SH-SY5Y (cell line): ENCODE measurements at regions not wholly inside any gene's neighbourhood (a gene's known extent, or its start where the extent isn't known, plus 50 kb on each side); places are given as distances from the start of the nearest gene placed in this dataset.

Source experiments
- GATA2 ChIP-seq: IDR thresholded peaks from 2 replicates; pipeline ENCODE4 v1.6.1; 2011; ENCODE audit warnings: mild to moderate bottlenecking, low read depth, low read length
- GATA3 ChIP-seq: IDR thresholded peaks from 2 replicates; pipeline ENCODE4 v1.6.1; 2011; ENCODE audit warnings: low read depth, mild to moderate bottlenecking, low read length, moderate library complexity

DNA sequence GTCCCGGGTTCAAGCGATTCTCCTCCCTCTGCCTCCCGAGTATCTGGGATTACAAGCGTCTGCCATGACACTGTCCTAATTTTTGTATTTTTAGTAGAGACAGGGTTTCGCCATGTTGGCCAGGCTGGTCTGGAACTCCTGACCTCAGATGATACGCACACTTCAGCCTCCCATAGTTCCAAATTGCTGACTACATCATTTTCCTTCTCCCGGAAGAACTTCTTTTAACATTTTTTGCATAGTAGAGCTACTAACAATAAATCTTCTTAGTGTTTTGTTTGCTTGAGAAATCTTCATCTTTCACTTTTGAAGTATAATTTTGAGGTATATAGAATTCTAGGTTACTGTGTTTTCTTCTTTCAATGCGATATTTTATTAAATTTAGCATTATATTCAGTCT lies 1415.1 kb upstream of the RAG2 start:
- no peak for TF ChIP-seq GATA3
- no peak for TF ChIP-seq GATA2

- no peak for TF ChIP-seq GATA3
- TF ChIP-seq GATA2 = no peak
Measured at GRCh38 chr11:38011496-38011895, 1413.5 kb upstream of the RAG2 start.

DNA sequence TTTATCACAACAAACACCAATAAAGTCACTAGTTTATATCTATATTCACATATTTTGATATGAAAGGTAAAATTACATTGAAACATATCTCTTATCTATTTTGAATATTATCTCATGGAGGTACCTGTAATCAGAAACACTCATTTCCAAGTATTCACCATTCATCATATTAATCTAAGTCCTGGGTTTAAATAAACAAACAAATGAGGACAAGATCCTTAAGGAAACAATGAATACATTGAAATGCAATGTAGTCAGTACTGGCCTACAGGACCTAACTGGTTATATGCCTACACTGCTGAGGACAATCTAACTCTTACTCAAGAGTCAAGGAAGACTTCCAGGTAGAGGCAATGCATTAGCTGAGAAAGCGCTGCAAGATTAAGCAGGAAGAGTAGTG lies 1411.9 kb upstream of the RAG2 start:
- TF ChIP-seq GATA2 (no peak), GATA3 (no peak)

GRCh38 chr11:38006466-38006865 lies 1408.4 kb upstream of the RAG2 start:
- TF ChIP-seq GATA2 (no peak), GATA3 (no peak)

- no peak for TF ChIP-seq GATA3
- TF ChIP-seq GATA2 = no peak
Measured at GRCh38 chr11:38005597-38005996, 1407.6 kb upstream of the RAG2 start.

- TF ChIP-seq GATA3 (no peak), GATA2 (no peak)
Measured at GRCh38 chr11:37999171-37999570, 1401.1 kb upstream of the RAG2 start.

DNA sequence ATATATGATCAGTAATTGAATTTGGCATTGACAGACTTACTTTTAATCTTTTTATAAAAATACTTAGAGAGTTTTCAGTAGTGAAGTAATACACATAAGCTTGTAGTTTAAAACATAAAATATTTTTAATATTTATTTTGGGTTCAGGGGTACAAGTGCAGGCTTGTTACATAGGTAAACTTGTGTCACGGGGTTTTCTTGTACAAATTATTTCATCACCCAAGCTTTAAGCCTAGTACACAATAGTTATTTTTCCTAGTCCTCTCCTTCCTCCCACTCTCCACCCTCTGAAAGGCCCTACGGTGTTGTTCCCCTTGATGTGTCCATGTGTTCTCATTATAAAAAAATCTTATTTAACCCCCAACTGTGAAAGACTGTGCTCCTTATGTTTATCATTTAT lies 1397.8 kb upstream of the RAG2 start:
- TF ChIP-seq GATA2 = no peak
- TF ChIP-seq GATA3 = no peak; the same call in 1 of the 2 replicates

DNA sequence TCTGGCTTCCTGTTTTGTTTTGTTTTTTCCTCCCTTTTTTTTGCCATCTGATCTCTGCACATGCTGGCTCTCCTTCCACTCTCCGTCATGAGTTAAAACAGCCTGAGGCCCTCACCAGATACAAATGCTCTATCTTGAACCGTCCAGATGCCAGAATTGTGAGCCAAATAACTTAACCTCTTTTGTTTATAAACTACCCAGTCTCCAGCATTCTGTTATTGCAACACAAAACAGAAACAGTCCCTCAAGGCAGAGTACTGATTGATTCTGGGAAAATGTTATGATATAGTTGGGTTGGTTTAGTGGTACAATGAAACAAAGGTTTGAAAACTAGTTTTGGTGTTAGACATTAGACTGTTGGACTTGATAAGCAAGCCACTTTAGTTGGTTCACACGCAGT lies 1390.0 kb upstream of the RAG2 start:
- TF ChIP-seq GATA2 (peak; percentile 75), GATA3 (no peak)

GRCh38 chr11:37984991-37985390 lies 1387.0 kb upstream of the RAG2 start:
- TF ChIP-seq GATA2 (no peak), GATA3 (no peak)

- TF ChIP-seq GATA3 (no peak), GATA2 (no peak)
Measured at GRCh38 chr11:37978647-37979046, 1380.6 kb upstream of the RAG2 start.

DNA sequence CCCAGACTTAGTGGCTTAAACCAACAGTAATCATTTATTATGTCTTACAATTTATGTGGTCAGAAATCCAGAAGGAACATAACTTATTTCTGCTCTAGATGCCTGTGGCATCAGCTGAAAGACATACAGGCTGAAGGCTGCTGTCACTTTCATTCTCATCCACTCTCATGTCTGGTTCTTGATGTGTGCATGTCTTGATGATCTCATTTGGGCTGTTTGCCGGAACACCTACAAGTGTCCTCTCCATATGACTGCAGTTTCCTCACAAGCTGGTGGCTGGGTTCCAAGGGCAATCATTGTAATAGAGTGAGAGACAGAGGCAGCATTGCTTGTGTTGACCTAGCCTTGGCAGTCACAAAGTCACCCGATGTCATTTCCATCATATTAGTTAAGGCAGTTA lies 1375.9 kb upstream of the RAG2 start:
- TF ChIP-seq GATA2 (no peak), GATA3 (no peak)

GRCh38 chr11:37972691-37973090 lies 1374.7 kb upstream of the RAG2 start:
- TF ChIP-seq GATA2 (no peak), GATA3 (no peak)

DNA sequence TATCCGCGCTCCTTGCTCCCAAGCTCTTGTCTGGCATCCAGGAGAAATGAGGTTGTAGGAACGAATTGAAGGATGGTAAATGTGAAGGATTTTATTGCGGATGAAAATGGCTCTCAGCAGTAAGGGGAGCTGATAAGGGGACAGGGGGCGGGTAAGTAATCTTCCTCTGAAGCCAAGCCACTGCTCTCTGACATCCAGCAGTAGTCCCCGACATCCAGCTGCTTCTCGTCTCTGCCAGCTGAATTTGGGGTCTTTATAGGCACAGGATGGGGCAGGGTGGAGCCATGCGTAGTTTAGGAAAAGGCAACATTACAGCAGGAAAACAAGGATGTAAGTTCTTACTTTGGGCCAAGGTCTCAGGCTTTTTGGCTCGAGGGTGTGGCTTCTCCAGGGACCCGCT lies 1370.1 kb upstream of the RAG2 start:
- TF ChIP-seq GATA2 = no peak
- no peak for TF ChIP-seq GATA3

GRCh38 chr11:37967635-37968034 lies 1369.6 kb upstream of the RAG2 start:
- no peak for TF ChIP-seq GATA3
- TF ChIP-seq GATA2 = no peak

- TF ChIP-seq GATA3 (no peak), GATA2 (no peak)
Measured at GRCh38 chr11:37963440-37963839, 1365.4 kb upstream of the RAG2 start.

GRCh38 chr11:37957717-37958116 lies 1359.7 kb upstream of the RAG2 start:
- TF ChIP-seq GATA3 (no peak), GATA2 (no peak)
